ENCODE measurements at regions not wholly inside any gene's neighbourhood (a gene's known extent, or its start where the extent isn't known, plus 50 kb on each side); places are given as distances from the start of the nearest gene placed in this dataset.
"Not testable (repeated sequence)": the region's sequence is repeated elsewhere in the genome, so short reads cannot be mapped to it uniquely, and the experiment has no call there.

DNA sequence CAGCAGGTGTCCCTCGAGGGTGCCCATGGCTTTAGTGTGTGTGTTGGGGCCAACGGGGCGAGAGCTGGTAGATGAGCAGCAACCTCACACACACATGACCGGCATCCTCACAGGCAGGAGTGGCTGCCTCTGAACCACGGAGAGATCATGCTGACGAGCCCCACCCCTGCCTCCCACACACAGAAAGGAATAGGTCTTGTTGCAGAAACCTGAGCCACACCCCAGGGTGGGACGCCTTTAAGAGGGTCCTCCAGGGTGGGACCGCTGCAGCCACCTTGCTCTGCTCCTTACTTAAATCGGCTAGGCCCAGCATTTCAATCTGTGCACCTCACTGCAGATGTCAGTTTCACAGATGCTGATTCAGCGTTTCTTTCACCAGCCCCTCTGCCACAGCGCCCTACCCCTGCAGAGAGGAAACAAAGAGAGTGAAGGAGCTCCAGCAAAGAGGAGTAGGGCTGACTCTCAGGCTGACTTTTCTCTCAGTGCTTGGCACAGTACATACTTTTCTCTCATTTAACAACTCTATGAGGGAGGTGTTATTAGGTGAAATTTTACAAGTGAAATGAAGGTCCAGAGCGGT, 61.2 kb upstream of the EPHB3 start:
- DNase-seq (ENCODE audit: extremely low read depth, low read depth) = no peak
- TF ChIP-seq CTCF (IDR thresholded peaks at IDR 0.05; ENCODE audit: low read depth, low read length) = no peak

GRCh38 chr3:184502123-184502667, 59.4 kb upstream of the EPHB3 start:
- DNase-seq (ENCODE audit: extremely low read depth, low read depth) = no peak
- no peak for TF ChIP-seq CTCF (IDR thresholded peaks at IDR 0.05; ENCODE audit: low read depth, low read length)

DNA sequence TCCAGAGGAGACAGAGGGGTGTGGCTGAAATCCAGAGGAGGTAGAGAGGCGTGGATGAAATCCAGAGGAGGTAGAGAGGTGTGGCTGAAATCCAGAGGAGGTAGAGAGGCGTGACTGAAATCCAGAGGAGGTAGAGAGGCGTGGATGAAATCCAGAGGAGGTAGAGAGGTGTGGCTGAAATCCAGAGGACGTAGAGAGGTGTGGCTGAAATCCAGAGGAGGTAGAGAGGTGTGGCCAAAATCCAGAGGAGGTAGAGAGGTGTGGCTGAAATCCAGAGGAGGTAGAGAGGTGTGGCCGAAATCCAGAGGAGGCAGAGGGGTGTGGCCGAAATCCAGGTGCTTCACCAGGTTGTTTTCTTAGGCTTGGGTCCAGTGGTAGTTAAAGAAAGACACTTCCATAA, 58.7 kb upstream of the EPHB3 start:
- not testable (repeated sequence) for DNase-seq (ENCODE audit: extremely low read depth, low read depth)

DNA sequence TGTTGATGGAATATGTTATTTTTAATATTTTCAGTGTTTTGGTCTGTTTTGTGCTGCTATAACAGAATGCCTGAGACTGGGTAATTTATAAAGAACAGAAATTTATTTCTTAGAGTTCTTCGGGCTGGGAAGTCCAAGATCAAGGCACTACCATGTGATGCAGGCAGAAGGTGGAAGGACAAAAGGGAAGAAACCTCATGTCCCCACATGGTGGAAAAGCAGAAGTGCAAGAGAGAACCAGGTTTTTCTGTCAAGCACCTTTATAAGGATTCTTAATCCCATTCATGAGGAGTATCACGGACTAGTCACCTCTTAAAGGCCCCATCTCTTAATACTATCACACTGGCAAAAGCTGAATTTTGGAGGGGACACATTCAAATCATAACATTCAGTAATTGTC, 57.9 kb upstream of the EPHB3 start:
- TF ChIP-seq CTCF (IDR thresholded peaks at IDR 0.05; ENCODE audit: low read depth, low read length) = no peak
- no peak for DNase-seq (ENCODE audit: extremely low read depth, low read depth)

- TF ChIP-seq CTCF (IDR thresholded peaks at IDR 0.05; ENCODE audit: low read depth, low read length) = no peak
- DNase-seq (ENCODE audit: extremely low read depth, low read depth) = peak; percentile 49
Observed at GRCh38 chr3:184505076-184505878, 56.3 kb upstream of the EPHB3 start.

DNA sequence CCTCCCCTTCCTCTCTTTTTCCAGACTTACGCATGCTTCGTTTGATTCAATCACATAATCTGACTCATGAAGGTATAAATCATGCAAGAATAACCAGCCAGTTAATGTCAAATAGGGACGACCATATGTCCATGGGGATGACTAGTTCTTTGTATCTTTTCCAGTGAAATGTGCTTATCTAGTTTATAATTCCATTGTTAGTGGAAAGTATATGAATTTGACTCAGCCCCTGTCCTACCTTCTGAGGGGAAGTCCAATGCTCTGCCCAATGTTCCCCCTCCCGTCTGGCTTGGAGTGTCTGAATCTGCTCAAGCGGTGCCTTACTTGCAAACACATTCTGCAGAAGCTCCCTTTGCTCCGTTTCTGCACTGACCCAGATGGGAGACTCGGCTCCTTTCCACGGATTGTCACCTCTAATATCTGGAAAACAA, 55.0 kb upstream of the EPHB3 start:
- DNase-seq (ENCODE audit: extremely low read depth, low read depth) = no peak
- TF ChIP-seq CTCF (IDR thresholded peaks at IDR 0.05; ENCODE audit: low read depth, low read length) = no peak

- DNase-seq (ENCODE audit: extremely low read depth, low read depth) = no peak
- TF ChIP-seq CTCF (IDR thresholded peaks at IDR 0.05; ENCODE audit: low read depth, low read length) = no peak
Observed at GRCh38 chr3:184508938-184509337, 52.6 kb upstream of the EPHB3 start.
